ENCODE measurements at regions not wholly inside any gene's neighbourhood (a gene's known extent, or its start where the extent isn't known, plus 50 kb on each side); places are given as distances from the start of the nearest gene placed in this dataset.

DNA sequence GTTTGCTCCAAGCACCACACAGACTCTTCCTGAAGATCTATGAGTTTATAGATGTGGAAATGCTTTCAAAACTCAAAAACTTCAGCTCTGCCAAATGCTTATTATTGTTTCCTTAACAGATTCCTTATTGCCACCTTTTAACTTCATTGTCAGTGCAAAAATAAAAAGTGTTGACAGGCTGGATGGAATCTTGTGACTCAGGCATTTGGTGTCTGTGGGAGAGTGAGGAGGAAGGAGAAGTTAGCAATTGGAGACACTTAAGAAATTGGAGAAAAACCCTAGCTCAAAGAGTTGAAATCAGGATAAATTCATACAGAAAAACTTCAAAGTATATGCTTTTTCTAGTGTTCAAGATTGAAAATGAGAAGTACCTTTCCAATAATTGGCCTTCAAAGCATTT is 140.6 kb upstream of the PUM3 start:
- DNase-seq = no peak

DNA sequence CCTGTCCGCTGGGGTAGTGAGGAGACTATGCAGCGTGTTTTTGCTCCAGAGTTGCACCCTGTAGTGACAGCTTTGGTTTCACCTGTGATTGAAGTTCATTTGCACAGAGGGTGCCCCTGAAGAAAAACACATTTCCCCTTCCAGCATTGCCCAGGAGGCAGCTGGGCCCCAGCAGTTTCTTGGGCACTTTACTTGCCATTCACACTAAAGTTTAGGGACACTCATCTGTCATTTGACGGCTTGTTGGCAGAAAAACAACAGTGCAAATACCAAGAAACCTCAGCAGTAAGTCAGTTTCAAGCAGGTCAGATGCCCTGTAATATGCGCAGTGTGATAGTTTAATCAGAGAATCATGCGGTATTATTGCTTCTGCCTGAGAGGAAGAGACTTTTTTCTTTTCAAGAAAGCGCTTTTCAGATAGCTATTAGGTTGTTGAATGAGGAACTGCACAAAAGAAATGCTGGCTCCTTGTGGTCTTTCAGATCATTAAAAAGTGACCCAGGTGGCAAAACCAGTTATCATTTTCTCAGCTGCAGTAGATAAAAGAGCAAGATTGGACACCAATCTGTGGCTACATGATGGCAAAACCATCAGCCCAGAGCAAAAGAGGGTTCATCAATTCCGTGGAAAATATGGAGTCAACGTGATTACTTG is 136.2 kb upstream of the PUM3 start:
- no peak for DNase-seq

GRCh38 chr9:2972475-2972874 is 128.6 kb upstream of the PUM3 start:
- no peak for DNase-seq

GRCh38 chr9:2970864-2971263 is 127.0 kb upstream of the PUM3 start:
- no peak for DNase-seq

DNA sequence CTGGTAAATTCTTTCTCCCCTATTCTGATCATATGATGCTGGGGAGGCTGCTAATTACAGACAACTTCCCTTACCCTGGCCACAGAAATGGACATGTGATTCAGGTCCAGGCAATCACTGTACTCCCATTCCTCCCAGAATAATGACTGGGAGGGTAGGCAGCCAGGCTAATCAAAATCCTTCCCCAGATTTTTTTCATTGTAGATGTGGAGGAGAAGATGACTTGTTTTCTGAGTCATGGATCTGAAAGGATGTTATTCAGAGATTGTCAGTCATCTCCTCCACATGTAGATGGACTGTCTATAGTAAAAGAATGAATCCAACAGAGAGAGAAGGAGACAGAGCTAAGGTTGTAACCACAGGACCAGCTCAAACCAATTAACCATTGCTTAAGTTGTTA is 123.9 kb upstream of the PUM3 start:
- DNase-seq = no peak

- no peak for DNase-seq
These were observed 122.8 kb upstream of the PUM3 start for GRCh38 chr9:2966565-2967300.

GRCh38 chr9:2964470-2964869 is 120.6 kb upstream of the PUM3 start:
- DNase-seq = no peak

DNA sequence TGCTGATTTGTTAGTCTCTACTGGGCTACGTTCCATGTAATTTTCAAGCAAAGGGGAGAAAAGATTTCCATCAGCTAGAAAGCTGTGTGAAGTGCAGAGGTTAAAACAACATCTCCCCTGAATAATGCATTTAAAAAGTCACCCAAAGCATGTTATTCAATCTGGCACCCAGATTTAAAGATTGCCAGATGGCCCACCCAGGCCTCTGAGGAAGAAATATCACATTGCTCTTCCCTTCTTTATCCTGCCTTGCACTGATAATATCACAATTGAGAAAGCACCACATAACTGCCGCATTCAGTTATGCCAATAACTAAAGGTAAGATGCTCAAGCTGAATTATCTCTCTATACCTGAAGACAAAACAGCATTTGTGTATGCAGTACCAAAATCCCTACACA is 119.4 kb upstream of the PUM3 start:
- no peak for DNase-seq

GRCh38 chr9:2962471-2963172 is 118.7 kb upstream of the PUM3 start:
- no peak for DNase-seq

DNA sequence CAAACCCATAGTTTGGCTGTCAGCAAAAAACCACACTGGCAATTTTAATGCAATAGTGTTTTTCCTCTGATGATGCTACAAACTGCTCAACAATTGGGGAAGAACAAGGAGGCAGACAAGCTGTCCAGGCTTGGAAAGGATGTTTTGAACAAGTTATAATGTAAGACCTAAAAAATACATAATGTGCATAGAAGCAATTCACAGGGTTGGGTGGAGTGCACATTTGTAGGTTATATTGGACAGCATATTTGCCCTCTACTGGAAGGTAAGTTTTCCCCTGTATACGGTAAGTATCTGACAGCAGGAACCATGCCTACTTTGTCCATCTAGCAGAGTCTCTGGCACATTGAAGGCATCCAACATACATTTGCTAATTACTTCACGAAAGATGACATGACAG is 114.3 kb upstream of the PUM3 start:
- DNase-seq = peak in 1 of 2 experiments; percentile 12

- DNase-seq = peak in 1 of 2 experiments; percentile 20
These were observed 113.8 kb upstream of the PUM3 start for GRCh38 chr9:2957656-2958200.

DNA sequence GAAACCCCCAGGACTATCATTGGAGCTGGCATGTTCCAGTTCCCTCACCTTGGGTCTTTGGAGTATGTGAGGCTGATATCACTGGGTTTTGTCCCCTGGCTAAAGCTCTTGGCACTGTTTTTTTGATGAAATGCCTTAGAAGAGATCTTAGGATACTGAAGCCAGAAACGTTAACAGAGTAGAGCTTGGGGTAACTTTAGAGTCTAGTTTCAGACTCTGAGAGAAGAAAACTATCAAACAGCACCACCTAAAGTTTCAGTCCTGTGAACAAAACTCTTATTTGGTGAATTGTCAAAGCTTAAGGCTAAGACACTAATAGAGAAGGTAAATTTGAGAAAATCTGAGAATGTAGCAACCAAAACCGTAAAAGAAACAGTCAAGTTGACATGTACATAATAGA is 111.7 kb upstream of the PUM3 start:
- no peak for DNase-seq

DNA sequence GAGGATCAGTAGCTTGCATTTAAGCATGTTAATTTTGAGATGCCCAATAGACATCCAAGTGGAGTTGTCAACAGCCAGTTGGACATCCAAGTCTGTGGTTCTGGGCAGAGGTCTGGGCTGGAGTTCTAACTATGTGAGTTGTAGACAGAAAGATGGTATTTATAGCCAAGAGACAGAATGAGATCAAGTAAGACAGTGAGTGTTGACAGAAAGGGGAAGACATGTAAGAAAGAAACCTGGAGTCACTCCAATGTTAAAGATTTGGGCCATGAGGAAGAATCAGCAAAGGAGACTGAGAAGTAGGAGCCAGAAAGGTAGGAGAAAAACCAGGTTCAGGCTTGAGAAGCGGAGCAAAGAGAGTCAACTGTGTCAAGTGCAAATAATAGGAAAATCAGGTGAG is 95.5 kb upstream of the PUM3 start:
- no peak for DNase-seq

DNA sequence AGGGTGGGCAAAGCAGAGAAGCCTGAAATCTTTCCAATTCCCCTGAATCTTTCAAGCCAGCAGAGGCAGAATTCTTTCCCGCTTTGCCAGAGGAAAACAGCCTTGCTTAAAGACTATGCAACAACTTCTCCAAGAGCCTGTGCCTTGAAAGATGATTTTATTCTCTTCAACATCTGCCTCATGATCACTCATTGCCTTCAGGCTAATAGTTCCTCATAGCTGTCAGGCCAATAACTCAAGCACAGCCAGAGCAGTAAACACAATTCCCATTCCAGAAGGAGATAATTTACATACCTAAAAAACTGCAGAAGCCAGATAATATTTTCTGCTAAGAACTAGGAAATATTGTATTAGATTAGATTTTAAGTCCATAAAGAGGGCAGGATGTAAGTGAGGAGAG is 92.3 kb upstream of the PUM3 start:
- no peak for DNase-seq

- no peak for DNase-seq
These were observed 91.0 kb upstream of the PUM3 start for GRCh38 chr9:2934883-2935282.

GRCh38 chr9:2934241-2934650 is 90.4 kb upstream of the PUM3 start:
- DNase-seq = no peak

GRCh38 chr9:2933165-2934095 is 89.5 kb upstream of the PUM3 start:
- DNase-seq = no peak

GRCh38 chr9:2928411-2928810 is 84.5 kb upstream of the PUM3 start:
- no peak for DNase-seq

- no peak for DNase-seq
These were observed 81.1 kb upstream of the PUM3 start for GRCh38 chr9:2925016-2925415.

DNA sequence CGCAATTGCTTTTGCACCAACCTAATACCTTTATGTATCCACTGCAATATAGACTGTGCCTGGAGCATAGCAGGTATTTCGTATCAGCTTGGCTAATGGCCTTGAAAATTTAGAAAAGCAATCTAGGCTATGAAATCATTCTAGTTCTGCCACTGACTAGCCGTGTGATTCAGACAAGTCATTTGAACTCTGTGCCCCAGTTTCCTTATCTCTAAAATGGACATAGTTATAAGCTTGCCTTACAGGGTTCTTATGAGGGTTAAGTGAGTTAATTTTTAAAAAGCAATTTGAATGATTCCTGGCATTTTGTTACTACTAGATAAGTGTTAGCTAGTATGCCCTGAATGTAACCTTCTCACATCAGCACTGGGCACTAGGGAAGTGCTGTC is 80.5 kb upstream of the PUM3 start:
- no peak for DNase-seq

DNA sequence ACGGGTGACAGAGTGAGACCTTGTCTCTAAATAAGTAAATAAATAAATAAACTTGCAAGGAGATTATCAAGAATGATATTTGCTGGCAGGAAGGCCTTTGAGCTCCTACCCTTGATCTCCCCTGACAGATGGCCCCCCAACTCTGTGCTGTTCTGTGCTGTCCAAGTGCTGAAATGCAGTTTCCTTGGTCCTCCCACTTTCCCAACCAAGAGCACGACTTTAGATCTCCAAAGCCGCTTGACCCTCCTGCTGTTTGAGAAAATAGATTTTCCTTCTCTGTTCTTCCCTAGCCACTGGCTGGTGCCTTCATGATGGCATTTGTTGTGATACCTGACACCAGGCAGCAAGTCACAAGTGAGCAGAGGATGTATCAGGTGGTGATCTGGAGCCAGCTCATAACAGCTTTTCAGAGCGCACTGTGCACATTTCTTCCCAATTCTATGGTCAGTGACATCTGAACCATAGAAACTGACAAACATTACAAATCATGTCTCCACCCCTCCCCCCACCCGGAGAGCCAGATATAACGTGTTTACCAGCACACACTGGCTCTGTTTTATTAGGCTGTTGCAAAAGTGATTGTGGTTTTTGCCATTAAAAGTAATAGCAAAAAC is 80.0 kb upstream of the PUM3 start:
- no peak for DNase-seq

- no peak for DNase-seq
These were observed 75.5 kb upstream of the PUM3 start for GRCh38 chr9:2919347-2919746.

Measured in cerebellar nuclear complex (tissue), 1 donor.